ENCODE measurements at regions not wholly inside any gene's neighbourhood (a gene's known extent, or its start where the extent isn't known, plus 50 kb on each side); places are given as distances from the start of the nearest gene placed in this dataset.

DNA sequence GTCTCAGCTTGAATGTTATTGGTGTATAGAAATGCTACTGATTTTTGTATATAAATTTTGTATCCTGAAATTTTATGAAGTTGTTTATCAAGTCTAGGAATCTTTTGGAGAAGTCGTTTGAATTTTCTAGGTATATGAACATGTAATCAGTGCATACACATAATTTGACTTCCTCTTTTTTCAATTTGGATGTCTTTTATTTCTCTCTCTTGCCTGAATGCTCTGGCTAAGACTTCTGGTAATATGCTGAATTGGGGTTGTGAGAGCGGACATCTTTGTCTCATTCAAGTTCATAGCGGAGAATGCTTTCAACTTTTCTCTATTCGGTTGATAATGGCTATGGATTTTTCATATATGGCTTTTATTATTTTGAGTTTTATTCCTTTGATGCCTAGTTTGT is 100.9 kb upstream of the MCTP2 start:
- in situ Hi-C loops (cut with MboI; ENCODE audit: low pct_ligation_motif_present in 1 of 4, low pct_unique_long_range_greater_than_20kb in 1 of 4, low sequenced_read_pairs in 3 of 4): no loop called here

GRCh38 chr15:94127006-94127405 is 104.4 kb upstream of the MCTP2 start:
- intact Hi-C loops (cut with DNase I; ENCODE audit: low total_unique reads) (loop anchor here (10.0 kb wide), 1 partner anchor 132 kb away; no protein-coding TSS in a partner anchor), in situ Hi-C loops (cut with MboI; ENCODE audit: low pct_ligation_motif_present in 1 of 4, low pct_unique_long_range_greater_than_20kb in 1 of 4, low sequenced_read_pairs in 3 of 4) (loop anchor here in 2 of 4 donors (10.0 kb wide), 2 partner anchors 132 to 1102 kb away; no protein-coding TSS in a partner anchor)
- 86 to 100% methylated on average over 1 to 3 of the region's 3 CpGs for WGBS, 2 donors (ENCODE audit: low coverage in 1 of 2)
- TF ChIP-seq POLR2A (IDR thresholded peaks at IDR 0.05) (no peak), POLR2AphosphoS5 (IDR thresholded peaks at IDR 0.05) (no peak), EP300 (IDR thresholded peaks at IDR 0.05; ENCODE audit: low read depth) (no peak)
- TF ChIP-seq, protein P1, sequence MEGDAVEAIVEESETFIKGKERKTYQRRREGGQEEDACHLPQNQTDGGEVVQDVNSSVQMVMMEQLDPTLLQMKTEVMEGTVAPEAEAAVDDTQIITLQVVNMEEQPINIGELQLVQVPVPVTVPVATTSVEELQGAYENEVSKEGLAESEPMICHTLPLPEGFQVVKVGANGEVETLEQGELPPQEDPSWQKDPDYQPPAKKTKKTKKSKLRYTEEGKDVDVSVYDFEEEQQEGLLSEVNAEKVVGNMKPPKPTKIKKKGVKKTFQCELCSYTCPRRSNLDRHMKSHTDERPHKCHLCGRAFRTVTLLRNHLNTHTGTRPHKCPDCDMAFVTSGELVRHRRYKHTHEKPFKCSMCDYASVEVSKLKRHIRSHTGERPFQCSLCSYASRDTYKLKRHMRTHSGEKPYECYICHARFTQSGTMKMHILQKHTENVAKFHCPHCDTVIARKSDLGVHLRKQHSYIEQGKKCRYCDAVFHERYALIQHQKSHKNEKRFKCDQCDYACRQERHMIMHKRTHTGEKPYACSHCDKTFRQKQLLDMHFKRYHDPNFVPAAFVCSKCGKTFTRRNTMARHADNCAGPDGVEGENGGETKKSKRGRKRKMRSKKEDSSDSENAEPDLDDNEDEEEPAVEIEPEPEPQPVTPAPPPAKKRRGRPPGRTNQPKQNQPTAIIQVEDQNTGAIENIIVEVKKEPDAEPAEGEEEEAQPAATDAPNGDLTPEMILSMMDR (IDR thresholded peaks at IDR 0.05): no peak
- no peak for DNase-seq
- Histone ChIP-seq H3K4me3 (no peak overlapping the region), H3K27ac (no peak overlapping the region), H3K27me3 (no peaks in the 10 kb centered on the region), H3K4me1 (peaks cover 0 to 6% (median 0%) of the 10 kb centered on the region in 4 donors), H3K36me3 (no peaks in the 10 kb centered on the region), H3K9me3 (no peaks in the 10 kb centered on the region)

More for the DNA sequence above, 100.9 kb upstream of the MCTP2 start:
- TF ChIP-seq POLR2A (IDR thresholded peaks at IDR 0.05) (no peak), EP300 (IDR thresholded peaks at IDR 0.05; ENCODE audit: low read depth) (no peak), POLR2AphosphoS5 (IDR thresholded peaks at IDR 0.05) (no peak)
- TF ChIP-seq, protein P1 (IDR thresholded peaks at IDR 0.05): no peak
- intact Hi-C loops (cut with DNase I; ENCODE audit: low total_unique reads): no loop called here
- 40 to 69% methylated on average over 1 to 4 of the region's 4 CpGs for WGBS, 2 donors (ENCODE audit: low coverage in 1 of 2)
- Histone ChIP-seq H3K4me3 (no peak overlapping the region), H3K9me3 (peaks cover 0 to 4% of the 10 kb centered on the region in 2 donors), H3K27me3 (no peaks in the 10 kb centered on the region), H3K36me3 (no peaks in the 10 kb centered on the region), H3K4me1 (no peaks in the 10 kb centered on the region), H3K27ac (no peak overlapping the region)
- no peak for DNase-seq

GRCh38 chr15:94125698-94126097 is 105.7 kb upstream of the MCTP2 start:
- no peaks in the 10 kb centered on the region for H3K9me3 ChIP-seq
- intact Hi-C loops (cut with DNase I; ENCODE audit: low total_unique reads) (loop anchor here (10.0 kb wide), 1 partner anchor 131 kb away; no protein-coding TSS in a partner anchor), in situ Hi-C loops (cut with MboI; ENCODE audit: low pct_ligation_motif_present in 1 of 4, low pct_unique_long_range_greater_than_20kb in 1 of 4, low sequenced_read_pairs in 3 of 4) (loop anchor here in 2 of 4 donors (10.0 kb wide), 2 partner anchors 131 to 1101 kb away; no protein-coding TSS in a partner anchor)
- no peak overlapping the region for H3K4me3 ChIP-seq
- no peak for DNase-seq
- WGBS, 2 donors (ENCODE audit: low coverage in 1 of 2): 78 to 87% methylated on average over 1 to 2 of the region's 2 CpGs
- peaks cover 0 to 6% (median 0%) of the 10 kb centered on the region in 4 donors for H3K4me1 ChIP-seq
- no peaks in the 10 kb centered on the region for H3K27me3 ChIP-seq
- no peak overlapping the region for H3K27ac ChIP-seq
- TF ChIP-seq POLR2A (IDR thresholded peaks at IDR 0.05) (no peak), EP300 (IDR thresholded peaks at IDR 0.05; ENCODE audit: low read depth) (no peak), POLR2AphosphoS5 (IDR thresholded peaks at IDR 0.05) (no peak)
- TF ChIP-seq, protein P1 (IDR thresholded peaks at IDR 0.05): no peak
- H3K36me3 ChIP-seq: no peaks in the 10 kb centered on the region

- TF ChIP-seq POLR2A (IDR thresholded peaks at IDR 0.05) (no peak), POLR2AphosphoS5 (IDR thresholded peaks at IDR 0.05) (no peak), EP300 (IDR thresholded peaks at IDR 0.05; ENCODE audit: low read depth) (no peak)
- TF ChIP-seq, protein P1 (IDR thresholded peaks at IDR 0.05): no peak
- DNase-seq: no peak
- no peaks in the 10 kb centered on the region for H3K27me3 ChIP-seq
- no peaks in the 10 kb centered on the region for H3K36me3 ChIP-seq
- no peaks in the 10 kb centered on the region for H3K9me3 ChIP-seq
- 43 to 67% methylated on average over 1 to 2 of the region's 2 CpGs for WGBS, 2 donors (ENCODE audit: low coverage in 1 of 2)
- H3K27ac ChIP-seq: no peak overlapping the region
- no peak overlapping the region for H3K4me3 ChIP-seq
- in situ Hi-C loops (cut with MboI; ENCODE audit: low pct_ligation_motif_present in 1 of 4, low pct_unique_long_range_greater_than_20kb in 1 of 4, low sequenced_read_pairs in 3 of 4): loop anchor here in 2 of 4 donors (10.0 kb wide), 2 partner anchors 130 to 1100 kb away; no protein-coding TSS in a partner anchor
- intact Hi-C loops (cut with DNase I; ENCODE audit: low total_unique reads): loop anchor here (10.0 kb wide), 1 partner anchor 130 kb away; no protein-coding TSS in a partner anchor
- peaks cover 0 to 6% (median 0%) of the 10 kb centered on the region in 4 donors for H3K4me1 ChIP-seq
These were observed 106.2 kb upstream of the MCTP2 start for GRCh38 chr15:94125156-94125555.
